ENCODE measurements at regions not wholly inside any gene's neighbourhood (a gene's known extent, or its start where the extent isn't known, plus 50 kb on each side); places are given as distances from the start of the nearest gene placed in this dataset.

GRCh38 chr3:82618594-82618993 lies 857.1 kb upstream of the GBE1 start:
- TF ChIP-seq GATA3 (IDR thresholded peaks at IDR 0.05; ENCODE audit: low read depth, low read length) (no peak), GATA2 (IDR thresholded peaks at IDR 0.05; ENCODE audit: low read depth, low read length) (no peak)

- no peak for TF ChIP-seq GATA3 (IDR thresholded peaks at IDR 0.05; ENCODE audit: low read depth, low read length)
Observed at GRCh38 chr3:82610236-82610635, 848.8 kb upstream of the GBE1 start.

DNA sequence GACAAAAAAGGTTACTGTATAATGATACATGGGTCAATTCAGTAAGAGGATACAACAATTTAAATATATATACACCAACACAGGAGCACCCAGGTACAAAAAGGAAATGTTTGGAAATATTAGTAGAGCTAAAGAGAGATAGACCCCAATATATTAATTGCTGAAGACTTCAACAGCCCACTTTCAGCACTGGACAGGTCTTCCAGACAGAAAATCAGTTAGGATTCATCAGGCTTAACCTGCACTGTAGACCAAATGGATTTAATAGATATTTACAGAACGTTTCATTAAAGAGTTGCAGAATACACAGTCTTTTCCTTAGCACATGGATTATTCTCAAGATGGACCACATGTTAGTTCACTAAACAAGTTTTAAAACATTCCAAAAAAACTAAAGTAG lies 845.9 kb upstream of the GBE1 start:
- TF ChIP-seq GATA2 (IDR thresholded peaks at IDR 0.05; ENCODE audit: low read depth, low read length) = no peak
- TF ChIP-seq GATA3 (IDR thresholded peaks at IDR 0.05; ENCODE audit: low read depth, low read length) = no peak

- TF ChIP-seq GATA3 (IDR thresholded peaks at IDR 0.05; ENCODE audit: low read depth, low read length) = no peak
- TF ChIP-seq GATA2 (IDR thresholded peaks at IDR 0.05; ENCODE audit: low read depth, low read length) = no peak
Observed at GRCh38 chr3:82596805-82597204, 835.4 kb upstream of the GBE1 start.

DNA sequence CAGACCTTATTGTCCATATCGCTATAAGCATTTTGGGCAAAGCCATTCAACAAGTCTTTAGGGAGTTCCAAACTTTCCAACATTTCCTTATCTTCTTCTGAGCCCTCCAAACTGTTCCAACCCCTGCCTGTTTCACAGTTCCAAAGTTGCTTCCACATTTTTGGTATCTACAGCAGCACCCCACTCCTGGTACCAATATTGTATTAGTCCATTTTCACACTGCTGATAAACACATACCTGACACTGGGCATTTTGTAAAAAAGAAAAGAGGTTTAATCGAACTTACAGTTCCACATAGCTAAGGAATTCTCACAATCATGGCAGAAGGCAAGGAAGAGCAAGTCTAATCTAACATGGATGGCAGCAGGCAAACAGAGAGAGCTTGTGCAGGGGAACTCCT lies 834.1 kb upstream of the GBE1 start:
- TF ChIP-seq GATA2 (IDR thresholded peaks at IDR 0.05; ENCODE audit: low read depth, low read length) = no peak
- TF ChIP-seq GATA3 (IDR thresholded peaks at IDR 0.05; ENCODE audit: low read depth, low read length) = no peak

- TF ChIP-seq GATA2 (IDR thresholded peaks at IDR 0.05; ENCODE audit: low read depth, low read length) = no peak
Observed at GRCh38 chr3:82587174-82587573, 825.7 kb upstream of the GBE1 start.

- TF ChIP-seq GATA3 (IDR thresholded peaks at IDR 0.05; ENCODE audit: low read depth, low read length) = no peak
- TF ChIP-seq GATA2 (IDR thresholded peaks at IDR 0.05; ENCODE audit: low read depth, low read length) = no peak
Observed at GRCh38 chr3:82586414-82586813, 825.0 kb upstream of the GBE1 start.

DNA sequence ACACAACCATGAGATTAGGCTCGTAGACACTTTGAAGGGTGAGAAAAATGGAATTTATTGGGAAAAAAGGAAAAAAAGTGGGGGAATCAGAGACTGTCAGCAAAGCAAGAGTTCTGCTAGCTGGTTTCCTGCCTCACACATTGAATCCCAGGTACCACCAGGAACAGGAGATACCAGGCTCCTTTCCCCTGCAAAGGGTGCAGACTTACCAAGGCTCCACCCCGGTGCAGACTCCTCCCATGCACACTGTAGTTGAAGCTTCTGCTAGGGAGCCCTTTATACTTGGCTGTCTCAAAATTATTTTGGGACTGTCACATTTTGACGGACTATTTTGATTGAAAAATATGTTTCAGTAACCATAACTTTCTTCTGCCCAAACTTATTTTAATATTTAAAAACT lies 819.9 kb upstream of the GBE1 start:
- no peak for TF ChIP-seq GATA3 (IDR thresholded peaks at IDR 0.05; ENCODE audit: low read depth, low read length)
- no peak for TF ChIP-seq GATA2 (IDR thresholded peaks at IDR 0.05; ENCODE audit: low read depth, low read length)

DNA sequence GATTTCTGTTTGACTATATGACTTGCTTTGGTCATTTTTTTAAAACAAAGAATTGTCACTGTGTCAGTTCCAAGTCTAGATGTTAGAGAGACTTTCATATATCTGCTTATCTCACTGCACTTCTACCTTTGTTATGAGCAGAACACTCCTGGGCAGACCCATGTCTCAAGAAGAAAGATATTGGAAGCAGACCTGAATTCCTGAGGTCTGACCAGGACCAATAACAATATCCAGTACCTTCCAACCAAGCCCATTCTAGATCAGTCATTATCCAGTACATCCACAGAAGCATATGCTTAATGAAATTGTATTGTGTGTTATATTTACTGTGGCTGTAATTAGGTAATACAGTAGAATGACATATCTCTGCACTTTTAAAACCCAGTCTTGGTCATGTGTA lies 811.3 kb upstream of the GBE1 start:
- TF ChIP-seq GATA2 (IDR thresholded peaks at IDR 0.05; ENCODE audit: low read depth, low read length) (no peak), GATA3 (IDR thresholded peaks at IDR 0.05; ENCODE audit: low read depth, low read length) (no peak)

GRCh38 chr3:82568776-82569338 lies 807.4 kb upstream of the GBE1 start:
- no peak for TF ChIP-seq GATA2 (IDR thresholded peaks at IDR 0.05; ENCODE audit: low read depth, low read length)
- no peak for TF ChIP-seq GATA3 (IDR thresholded peaks at IDR 0.05; ENCODE audit: low read depth, low read length)

DNA sequence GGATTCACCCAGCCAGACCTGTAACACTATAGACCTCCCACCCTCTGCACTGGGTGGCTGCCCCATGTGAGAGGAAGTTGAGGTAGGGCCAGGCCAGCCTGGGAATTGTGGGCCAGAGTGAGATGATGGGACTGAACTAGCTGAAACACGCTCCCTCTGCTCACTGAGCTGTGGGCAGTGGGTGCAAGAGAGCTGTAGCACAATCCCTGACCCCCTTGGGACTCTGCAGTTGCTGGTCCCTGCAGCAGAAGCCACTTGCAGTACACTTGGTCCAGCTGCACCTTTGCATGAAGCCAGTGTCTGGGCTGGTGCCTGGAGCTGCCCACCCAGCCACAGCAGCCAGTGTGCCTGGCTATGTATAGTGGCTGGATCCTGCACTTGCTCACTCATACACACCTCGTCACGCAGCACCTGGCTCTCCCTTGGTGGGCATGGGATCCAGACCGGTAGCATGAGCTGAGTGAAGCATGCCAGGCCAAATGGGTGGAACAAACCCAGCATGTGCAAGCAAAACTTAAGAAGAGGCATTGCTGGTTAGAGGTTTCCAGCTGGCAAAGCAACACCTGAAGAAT lies 805.7 kb upstream of the GBE1 start:
- TF ChIP-seq GATA2 (IDR thresholded peaks at IDR 0.05; ENCODE audit: low read depth, low read length) (no peak), GATA3 (IDR thresholded peaks at IDR 0.05; ENCODE audit: low read depth, low read length) (no peak)

DNA sequence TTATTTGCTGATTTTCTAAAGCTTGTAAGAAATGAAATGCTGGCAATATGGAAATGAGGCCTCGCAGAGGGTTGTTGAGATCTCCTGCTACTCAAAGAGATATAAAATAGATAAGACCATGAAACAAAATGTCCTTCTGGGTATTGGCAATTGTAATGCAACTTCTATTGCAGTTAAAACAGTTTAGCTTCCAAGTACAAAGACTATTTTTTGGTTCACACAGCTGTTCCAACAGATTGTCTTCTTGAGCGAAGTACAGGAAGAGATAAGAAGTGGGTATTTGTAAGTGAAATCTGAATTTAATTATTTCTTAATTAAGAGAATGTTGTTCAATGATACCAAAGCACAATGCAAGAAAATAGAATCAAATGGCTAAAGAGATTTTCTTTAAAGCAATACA lies 801.5 kb upstream of the GBE1 start:
- no peak for TF ChIP-seq GATA2 (IDR thresholded peaks at IDR 0.05; ENCODE audit: low read depth, low read length)
- no peak for TF ChIP-seq GATA3 (IDR thresholded peaks at IDR 0.05; ENCODE audit: low read depth, low read length)

DNA sequence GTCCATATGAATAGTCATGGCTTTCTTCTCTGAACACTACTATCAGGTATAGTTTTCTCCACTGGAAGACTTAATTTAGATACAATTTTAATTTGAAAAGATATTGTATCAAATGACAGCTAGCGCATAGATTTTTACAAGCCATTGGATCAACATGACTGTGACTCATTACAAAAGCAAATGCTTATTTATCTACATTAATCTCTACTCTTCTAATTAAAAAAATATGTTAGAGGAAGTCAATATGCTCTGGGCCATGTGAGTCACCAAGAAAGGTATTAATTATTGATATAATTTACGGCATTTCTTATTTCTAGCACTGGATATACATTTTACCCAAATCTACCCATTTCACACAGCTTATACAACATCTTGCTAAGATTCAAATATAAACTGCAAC lies 800.3 kb upstream of the GBE1 start:
- no peak for TF ChIP-seq GATA3 (IDR thresholded peaks at IDR 0.05; ENCODE audit: low read depth, low read length)
- TF ChIP-seq GATA2 (IDR thresholded peaks at IDR 0.05; ENCODE audit: low read depth, low read length) = no peak

DNA sequence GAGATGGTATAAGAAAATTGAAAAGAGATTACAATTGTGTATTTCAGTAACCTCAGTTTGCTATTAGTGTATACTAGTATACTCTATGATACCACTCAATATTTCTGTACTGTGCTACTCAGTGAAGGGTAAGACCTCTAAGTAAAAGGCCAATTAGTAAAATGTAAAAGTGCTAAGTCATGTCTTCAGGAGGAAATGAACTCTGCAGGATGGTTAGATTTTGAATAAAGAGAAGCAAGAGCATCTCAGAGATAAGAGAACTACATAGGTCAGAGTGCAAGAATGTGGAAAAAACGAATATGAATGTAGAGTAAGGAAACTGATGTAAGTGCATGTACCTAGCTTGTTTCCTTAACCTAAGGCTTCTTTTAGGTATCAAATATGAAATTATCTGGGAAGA lies 796.6 kb upstream of the GBE1 start:
- TF ChIP-seq GATA2 (IDR thresholded peaks at IDR 0.05; ENCODE audit: low read depth, low read length) (no peak), GATA3 (IDR thresholded peaks at IDR 0.05; ENCODE audit: low read depth, low read length) (no peak)

- TF ChIP-seq GATA2 (IDR thresholded peaks at IDR 0.05; ENCODE audit: low read depth, low read length) (no peak), GATA3 (IDR thresholded peaks at IDR 0.05; ENCODE audit: low read depth, low read length) (no peak)
Observed at GRCh38 chr3:82556113-82556512, 794.7 kb upstream of the GBE1 start.

DNA sequence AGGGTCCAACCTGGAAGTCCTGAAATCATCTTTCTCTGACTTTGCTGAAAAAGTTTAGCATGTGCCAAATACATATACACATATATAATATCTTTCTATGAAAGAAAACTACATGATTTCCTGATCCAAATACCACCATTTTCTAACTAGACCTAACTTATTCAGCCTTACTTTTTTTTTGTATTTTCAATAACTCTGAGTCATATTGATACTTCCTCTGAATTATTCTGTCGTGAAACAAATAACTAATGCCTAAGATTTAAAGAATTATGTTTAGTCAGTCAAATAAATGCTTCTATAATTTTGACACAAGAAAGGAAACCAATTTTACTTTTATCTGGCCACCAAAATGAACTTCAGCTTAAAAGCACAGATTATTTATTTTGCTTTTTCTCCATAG lies 760.2 kb upstream of the GBE1 start:
- no peak for TF ChIP-seq GATA2 (IDR thresholded peaks at IDR 0.05; ENCODE audit: low read depth, low read length)
- TF ChIP-seq GATA3 (IDR thresholded peaks at IDR 0.05; ENCODE audit: low read depth, low read length) = no peak
